HG02884 (cell line): ENCODE measurements at regions not wholly inside any gene's neighbourhood (a gene's known extent, or its start where the extent isn't known, plus 50 kb on each side); places are given as distances from the start of the nearest gene placed in this dataset.
"Not testable (repeated sequence)": the region's sequence is repeated elsewhere in the genome, so short reads cannot be mapped to it uniquely, and the experiment has no call there.

Experiments
- ATAC-seq: cut with Tn5 transposase; IDR thresholded peaks from one replicate; pipeline ENCODE4 v1.9.1; 2021; ENCODE audit warnings: mild to moderate bottlenecking, moderate library complexity; ENCODE audit not compliant: unreplicated experiment

- peak; percentile 14 for ATAC-seq
Observed at GRCh38 chr12:67484791-67485480, 163.6 kb upstream of the DYRK2 start.

GRCh38 chr12:67486671-67487070 is 161.9 kb upstream of the DYRK2 start:
- no peak for ATAC-seq

GRCh38 chr12:67488349-67488748 is 160.2 kb upstream of the DYRK2 start:
- not testable (repeated sequence) for ATAC-seq

GRCh38 chr12:67489007-67489406 is 159.5 kb upstream of the DYRK2 start:
- no peak for ATAC-seq

GRCh38 chr12:67496581-67496980 is 152.0 kb upstream of the DYRK2 start:
- ATAC-seq = no peak

GRCh38 chr12:67498991-67499390 is 149.6 kb upstream of the DYRK2 start:
- no peak for ATAC-seq

- ATAC-seq = no peak
Observed at GRCh38 chr12:67501362-67501761, 147.2 kb upstream of the DYRK2 start.

GRCh38 chr12:67504026-67504425 is 144.5 kb upstream of the DYRK2 start:
- ATAC-seq = no peak

- ATAC-seq = no peak
Observed at GRCh38 chr12:67506739-67507138, 141.8 kb upstream of the DYRK2 start.

- ATAC-seq = no peak
Observed at GRCh38 chr12:67508830-67509229, 139.7 kb upstream of the DYRK2 start.

- ATAC-seq = no peak
Observed at GRCh38 chr12:67509666-67510386, 138.7 kb upstream of the DYRK2 start.

GRCh38 chr12:67512061-67512460 is 136.5 kb upstream of the DYRK2 start:
- no peak for ATAC-seq

GRCh38 chr12:67514502-67514901 is 134.0 kb upstream of the DYRK2 start:
- no peak for ATAC-seq

- peak; percentile 94 for ATAC-seq
Observed at GRCh38 chr12:67515679-67516340, 132.7 kb upstream of the DYRK2 start.

- no peak for ATAC-seq
Observed at GRCh38 chr12:67517181-67517887, 131.2 kb upstream of the DYRK2 start.

- ATAC-seq = no peak
Observed at GRCh38 chr12:67519484-67520433, 128.8 kb upstream of the DYRK2 start.

GRCh38 chr12:67520606-67521005 is 127.9 kb upstream of the DYRK2 start:
- no peak for ATAC-seq

GRCh38 chr12:67522222-67522621 is 126.3 kb upstream of the DYRK2 start:
- ATAC-seq = no peak

- no peak for ATAC-seq
Observed at GRCh38 chr12:67523538-67523937, 125.0 kb upstream of the DYRK2 start.
